SK-N-SH (cell line): ENCODE measurements at regions not wholly inside any gene's neighbourhood (a gene's known extent, or its start where the extent isn't known, plus 50 kb on each side); places are given as distances from the start of the nearest gene placed in this dataset.

ENCODE experiments used
- CTCF ChIA-PET: fragments of 300-600, 350-600 bp; formaldehyde crosslinking; extraction: SDS; loops from one replicate; lab custom pipeline; 2021; lab: Yijun Ruan, JAX
- POLR2A ChIA-PET: fragments of 350-600 bp; sonication (Branson Sonifier 250); formaldehyde crosslinking; extraction: SDS; loops from one replicate; lab custom pipeline; 2020; ENCODE audit warnings: antibody characterized with exemption, inconsistent platforms; lab: Yijun Ruan, JAX
- DNase-seq: peaks from one replicate; pipeline ENCODE4 v3.0.0; 2012
- H2AFZ ChIP-seq: fragments of 200-600 bp; sonication (generic); 2 replicates; pipeline ENCODE4 v1.8.1; 2016; ENCODE audit warnings: antibody characterized with exemption, mild to moderate bottlenecking, low read depth
- H3F3A ChIP-seq: fragments of 200-600 bp; sonication (generic); replicated peaks from 2 replicates; pipeline ENCODE3; 2016; ENCODE audit warnings: antibody characterized with exemption, mild to moderate bottlenecking; ENCODE audit not compliant: insufficient read depth
- H3K27ac ChIP-seq, 2 experiments: fragments of 200-500 bp in 1 of 2; fragments of 200-600 bp in 1 of 2; sonication (Bioruptor generic) in 1 of 2; sonication (generic), shearing (Covaris generic) in 1 of 2; 2 replicates each; pipeline versions ENCODE4 v1.5.1 to v1.6.1; 2014 to 2016; ENCODE audit warnings: low read depth in 2 of 2, inconsistent platforms in 1 of 2, low read length in 1 of 2, mild to moderate bottlenecking in 1 of 2, mixed read lengths in 1 of 2
- H3K27me3 ChIP-seq: fragments of 200-600 bp; sonication (generic), shearing (Covaris generic); 2 replicates; pipeline ENCODE4 v1.6.1; 2016; ENCODE audit warnings: mixed run types; ENCODE audit not compliant: insufficient read depth
- H3K36me3 ChIP-seq, 2 experiments: fragments of 200-500 bp in 1 of 2; fragments of 200-600 bp in 1 of 2; sonication (Bioruptor generic) in 1 of 2; sonication (generic) in 1 of 2; replicated peaks in 1 of 2; 2 replicates each; pipeline versions ENCODE3 to v1.5.1; 2014 to 2016; ENCODE audit warnings: low read length in 1 of 2, mild to moderate bottlenecking in 1 of 2; ENCODE audit not compliant: insufficient read depth in 2 of 2, control insufficient read depth in 1 of 2
- H3K4me1 ChIP-seq, 2 experiments: fragments of 200-500 bp in 1 of 2; fragments of 200-600 bp in 1 of 2; sonication (Bioruptor generic) in 1 of 2; sonication (generic), shearing (Covaris generic) in 1 of 2; 2 replicates each; pipeline versions ENCODE4 v1.5.1 to v1.6.1; 2014 to 2016; ENCODE audit warnings: low read depth in 1 of 2, low read length in 1 of 2, mixed run types in 1 of 2; ENCODE audit not compliant: insufficient read depth in 2 of 2, control insufficient read depth in 1 of 2
- H3K4me2 ChIP-seq: fragments of 200-600 bp; sonication (generic), shearing (Covaris generic); 2 replicates; pipeline ENCODE4 v1.6.1; 2017; ENCODE audit warnings: mixed run types
- H3K4me3 ChIP-seq, 2 experiments: fragments of 200-500 bp in 1 of 2; fragments of 200-600 bp in 1 of 2; sonication (Bioruptor generic) in 1 of 2; sonication (generic), shearing (Covaris generic) in 1 of 2; 2 replicates each; pipeline versions ENCODE4 v1.5.1 to v1.8.1; 2014 to 2016; ENCODE audit warnings: low read depth in 2 of 2, inconsistent platforms in 1 of 2, low read length in 1 of 2, mild to moderate bottlenecking in 1 of 2, mixed read lengths in 1 of 2, moderate library complexity in 1 of 2
- H3K79me2 ChIP-seq: fragments of 200-600 bp; sonication (generic); 2 replicates; pipeline ENCODE4 v1.8.1; 2017; ENCODE audit warnings: mild to moderate bottlenecking; ENCODE audit not compliant: insufficient read depth
- H3K9ac ChIP-seq: fragments of 200-600 bp; sonication (generic); 2 replicates; pipeline ENCODE4 v1.6.1; 2017; ENCODE audit warnings: mixed run types
- H3K9me2 ChIP-seq: fragments of 200-600 bp; sonication (generic); 2 replicates; pipeline ENCODE4 v1.6.1; 2017; ENCODE audit warnings: mixed run types
- H3K9me3 ChIP-seq: fragments of 200-600 bp; sonication (generic); 2 replicates; pipeline ENCODE4 v1.6.1; 2017; ENCODE audit warnings: mixed run types, mild to moderate bottlenecking, moderate library complexity
- H4K20me1 ChIP-seq: fragments of 200-600 bp; sonication (generic); 2 replicates; pipeline ENCODE4 v1.6.1; 2017; ENCODE audit warnings: mild to moderate bottlenecking, mixed run types; ENCODE audit not compliant: insufficient read depth
- CHD2 ChIP-seq: fragments of 150-350 bp; IDR thresholded peaks from 2 replicates; pipeline ENCODE4 v1.6.1; 2018; ENCODE audit warnings: low read length; ENCODE audit not compliant: partially characterized antibody
- EZH2phosphoT487 ChIP-seq: fragments of 200-600 bp; sonication (generic); IDR thresholded peaks from 2 replicates; pipeline ENCODE4 v1.6.1; 2017; ENCODE audit warnings: low read depth, mixed run types, mild to moderate bottlenecking, antibody characterized with exemption, moderate library complexity, borderline replicate concordance
- FOSL2 ChIP-seq: IDR thresholded peaks from 2 replicates; pipeline ENCODE4 v1.4.0; 2012; ENCODE audit warnings: low read depth, mild to moderate bottlenecking, moderate library complexity, borderline replicate concordance
- FOXJ3 ChIP-seq: sonication (generic); formaldehyde crosslinking; IDR thresholded peaks from 2 replicates; pipeline ENCODE4 v1.5.1; 2020; ENCODE audit warnings: mild to moderate bottlenecking, missing genetic modification reagents
- FOXM1 ChIP-seq: IDR thresholded peaks from 2 replicates; pipeline ENCODE4 v1.4.0; 2012; ENCODE audit warnings: low read depth, mild to moderate bottlenecking
- GATA2 ChIP-seq: sonication (generic); formaldehyde crosslinking; IDR thresholded peaks from 2 replicates; pipeline ENCODE4 v1.5.0; 2020; ENCODE audit warnings: mild to moderate bottlenecking, missing genetic modification reagents
- JUND ChIP-seq: IDR thresholded peaks from 2 replicates; pipeline ENCODE4 v1.4.0; 2012
- NRF1 ChIP-seq: IDR thresholded peaks from 2 replicates; pipeline ENCODE4 v1.6.1; 2012; ENCODE audit warnings: low read depth, mild to moderate bottlenecking, low read length
- RXRA ChIP-seq: IDR thresholded peaks from 2 replicates; pipeline ENCODE4 v1.4.0; 2012; ENCODE audit warnings: low read depth, mild to moderate bottlenecking, borderline replicate concordance
- SMC3 ChIP-seq: IDR thresholded peaks from 2 replicates; pipeline ENCODE4 v1.6.1; 2012; ENCODE audit warnings: low read depth, low read length, improper control_type of control experiment
- TAF1 ChIP-seq: IDR thresholded peaks from 2 replicates; pipeline ENCODE4 v1.6.1; 2012; ENCODE audit warnings: low read depth, mild to moderate bottlenecking, low read length, moderate library complexity, borderline replicate concordance
- TCF12 ChIP-seq: IDR thresholded peaks from 2 replicates; pipeline ENCODE4 v1.4.0; 2012
- YY1 ChIP-seq: IDR thresholded peaks from 2 replicates; pipeline ENCODE4 v1.4.0; 2012; ENCODE audit warnings: low read depth, mild to moderate bottlenecking
- WGBS: methylation state at CpG from one replicate; pipeline ENCODE4 v1.1.6; 2017; ENCODE audit warnings: low lambda C conversion rate; 5-methylcytosine and 5-hydroxymethylcytosine counted together
- TF ChIP-seq, protein P1 (sequence below): IDR thresholded peaks from 2 replicates; pipeline ENCODE4 v1.4.0; 2012; ENCODE audit warnings: low read depth, borderline replicate concordance
- TF ChIP-seq, protein P2 (sequence below): fragments of 150-350 bp; IDR thresholded peaks from 2 replicates; pipeline ENCODE4 v1.6.1; 2016; ENCODE audit warnings: mild to moderate bottlenecking, low read depth, low read length
- TF ChIP-seq, protein P3 (sequence below): IDR thresholded peaks from 2 replicates; pipeline ENCODE4 v1.6.1; 2012; ENCODE audit warnings: mild to moderate bottlenecking, low read depth, low read length, moderate library complexity
- TF ChIP-seq, protein P4 (sequence below): IDR thresholded peaks from 2 replicates; pipeline ENCODE4; 2012

DNA sequence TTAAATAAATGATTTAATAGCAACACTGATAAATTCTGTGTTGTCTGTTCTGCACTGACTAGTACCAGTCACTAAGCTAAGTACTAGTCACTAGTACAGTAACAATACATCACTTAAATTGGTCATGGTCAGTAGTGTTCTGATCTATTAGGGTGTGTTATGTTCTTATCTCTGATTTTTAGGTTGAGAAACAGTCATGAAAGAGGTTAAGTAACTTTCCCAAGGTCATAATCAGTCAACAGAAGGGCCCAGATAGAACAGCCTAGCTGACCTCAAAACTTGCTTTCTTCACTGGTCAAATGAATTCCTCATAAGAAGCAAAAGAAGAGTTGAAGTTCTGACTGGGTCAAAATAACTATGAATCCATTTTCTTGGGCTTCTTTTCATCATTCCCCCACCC is 1492.7 kb downstream of the MAT2B start:
- ChIA-PET POLR2A (no interaction called here), CTCF (no interaction called here)
- Histone ChIP-seq H3K9me2 (no peaks in the 10 kb centered on the region), H3K36me3 (no peaks in the 10 kb centered on the region), H4K20me1 (no peaks in the 10 kb centered on the region), H3K4me2 (no peak overlapping the region), H3K4me3 (no peak overlapping the region), H3K9ac (no peak overlapping the region), H3K79me2 (no peaks in the 10 kb centered on the region), H3K4me1 (no peaks in the 10 kb centered on the region; a peak in 1 of 4 replicates), H3K27ac (no peak overlapping the region), H3F3A (no peaks in the 10 kb centered on the region), H3K27me3 (no peaks in the 10 kb centered on the region), H3K9me3 (no peaks in the 10 kb centered on the region), H2AFZ (no peak overlapping the region)
- TF ChIP-seq, protein P1, sequence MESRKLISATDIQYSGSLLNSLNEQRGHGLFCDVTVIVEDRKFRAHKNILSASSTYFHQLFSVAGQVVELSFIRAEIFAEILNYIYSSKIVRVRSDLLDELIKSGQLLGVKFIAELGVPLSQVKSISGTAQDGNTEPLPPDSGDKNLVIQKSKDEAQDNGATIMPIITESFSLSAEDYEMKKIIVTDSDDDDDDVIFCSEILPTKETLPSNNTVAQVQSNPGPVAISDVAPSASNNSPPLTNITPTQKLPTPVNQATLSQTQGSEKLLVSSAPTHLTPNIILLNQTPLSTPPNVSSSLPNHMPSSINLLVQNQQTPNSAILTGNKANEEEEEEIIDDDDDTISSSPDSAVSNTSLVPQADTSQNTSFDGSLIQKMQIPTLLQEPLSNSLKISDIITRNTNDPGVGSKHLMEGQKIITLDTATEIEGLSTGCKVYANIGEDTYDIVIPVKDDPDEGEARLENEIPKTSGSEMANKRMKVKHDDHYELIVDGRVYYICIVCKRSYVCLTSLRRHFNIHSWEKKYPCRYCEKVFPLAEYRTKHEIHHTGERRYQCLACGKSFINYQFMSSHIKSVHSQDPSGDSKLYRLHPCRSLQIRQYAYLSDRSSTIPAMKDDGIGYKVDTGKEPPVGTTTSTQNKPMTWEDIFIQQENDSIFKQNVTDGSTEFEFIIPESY, result no peak
- TF ChIP-seq TCF12 (no peak), CHD2 (no peak), TAF1 (no peak), GATA2 (CRISPR knock-in tag) (no peak), YY1 (no peak), JUND (no peak), FOSL2 (no peak)
- TF ChIP-seq, protein P2, sequence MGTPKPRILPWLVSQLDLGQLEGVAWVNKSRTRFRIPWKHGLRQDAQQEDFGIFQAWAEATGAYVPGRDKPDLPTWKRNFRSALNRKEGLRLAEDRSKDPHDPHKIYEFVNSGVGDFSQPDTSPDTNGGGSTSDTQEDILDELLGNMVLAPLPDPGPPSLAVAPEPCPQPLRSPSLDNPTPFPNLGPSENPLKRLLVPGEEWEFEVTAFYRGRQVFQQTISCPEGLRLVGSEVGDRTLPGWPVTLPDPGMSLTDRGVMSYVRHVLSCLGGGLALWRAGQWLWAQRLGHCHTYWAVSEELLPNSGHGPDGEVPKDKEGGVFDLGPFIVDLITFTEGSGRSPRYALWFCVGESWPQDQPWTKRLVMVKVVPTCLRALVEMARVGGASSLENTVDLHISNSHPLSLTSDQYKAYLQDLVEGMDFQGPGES, result no peak
- TF ChIP-seq, protein P3, sequence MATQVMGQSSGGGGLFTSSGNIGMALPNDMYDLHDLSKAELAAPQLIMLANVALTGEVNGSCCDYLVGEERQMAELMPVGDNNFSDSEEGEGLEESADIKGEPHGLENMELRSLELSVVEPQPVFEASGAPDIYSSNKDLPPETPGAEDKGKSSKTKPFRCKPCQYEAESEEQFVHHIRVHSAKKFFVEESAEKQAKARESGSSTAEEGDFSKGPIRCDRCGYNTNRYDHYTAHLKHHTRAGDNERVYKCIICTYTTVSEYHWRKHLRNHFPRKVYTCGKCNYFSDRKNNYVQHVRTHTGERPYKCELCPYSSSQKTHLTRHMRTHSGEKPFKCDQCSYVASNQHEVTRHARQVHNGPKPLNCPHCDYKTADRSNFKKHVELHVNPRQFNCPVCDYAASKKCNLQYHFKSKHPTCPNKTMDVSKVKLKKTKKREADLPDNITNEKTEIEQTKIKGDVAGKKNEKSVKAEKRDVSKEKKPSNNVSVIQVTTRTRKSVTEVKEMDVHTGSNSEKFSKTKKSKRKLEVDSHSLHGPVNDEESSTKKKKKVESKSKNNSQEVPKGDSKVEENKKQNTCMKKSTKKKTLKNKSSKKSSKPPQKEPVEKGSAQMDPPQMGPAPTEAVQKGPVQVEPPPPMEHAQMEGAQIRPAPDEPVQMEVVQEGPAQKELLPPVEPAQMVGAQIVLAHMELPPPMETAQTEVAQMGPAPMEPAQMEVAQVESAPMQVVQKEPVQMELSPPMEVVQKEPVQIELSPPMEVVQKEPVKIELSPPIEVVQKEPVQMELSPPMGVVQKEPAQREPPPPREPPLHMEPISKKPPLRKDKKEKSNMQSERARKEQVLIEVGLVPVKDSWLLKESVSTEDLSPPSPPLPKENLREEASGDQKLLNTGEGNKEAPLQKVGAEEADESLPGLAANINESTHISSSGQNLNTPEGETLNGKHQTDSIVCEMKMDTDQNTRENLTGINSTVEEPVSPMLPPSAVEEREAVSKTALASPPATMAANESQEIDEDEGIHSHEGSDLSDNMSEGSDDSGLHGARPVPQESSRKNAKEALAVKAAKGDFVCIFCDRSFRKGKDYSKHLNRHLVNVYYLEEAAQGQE, result no peak
- DNase-seq, result no peak

DNA sequence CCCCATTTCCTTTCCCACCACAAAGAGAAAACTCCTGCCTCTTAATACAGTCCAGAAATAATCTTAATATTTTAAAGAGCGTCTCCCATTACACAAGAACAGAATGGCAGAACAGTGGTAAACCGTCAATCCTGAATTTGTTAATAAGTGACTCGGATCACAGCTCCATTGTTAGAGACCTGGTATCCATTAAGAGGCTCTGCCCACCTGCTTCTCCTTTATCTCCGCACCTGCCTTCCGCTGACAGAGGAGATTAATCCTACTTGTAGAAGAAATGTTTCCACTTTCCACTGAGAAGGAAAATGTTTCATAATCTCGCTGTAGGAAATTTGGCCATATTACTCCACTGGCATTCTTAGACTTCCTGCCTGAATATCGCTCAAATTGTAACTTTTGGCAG is 1493.2 kb downstream of the MAT2B start:
- Histone ChIP-seq H3K9me2 (no peaks in the 10 kb centered on the region), H3K27ac (no peak overlapping the region), H3K4me2 (no peak overlapping the region), H3K9me3 (no peaks in the 10 kb centered on the region), H4K20me1 (no peaks in the 10 kb centered on the region), H2AFZ (no peak overlapping the region), H3K9ac (no peak overlapping the region), H3K36me3 (no peaks in the 10 kb centered on the region), H3K4me3 (no peak overlapping the region), H3K79me2 (no peaks in the 10 kb centered on the region), H3K27me3 (no peaks in the 10 kb centered on the region), H3K4me1 (no peaks in the 10 kb centered on the region; a peak in 1 of 4 replicates), H3F3A (no peaks in the 10 kb centered on the region)
- no peak for TF ChIP-seq EZH2phosphoT487
- TF ChIP-seq NRF1, result no peak
- TF ChIP-seq, protein P3, result no peak
- TF ChIP-seq, protein P4, sequence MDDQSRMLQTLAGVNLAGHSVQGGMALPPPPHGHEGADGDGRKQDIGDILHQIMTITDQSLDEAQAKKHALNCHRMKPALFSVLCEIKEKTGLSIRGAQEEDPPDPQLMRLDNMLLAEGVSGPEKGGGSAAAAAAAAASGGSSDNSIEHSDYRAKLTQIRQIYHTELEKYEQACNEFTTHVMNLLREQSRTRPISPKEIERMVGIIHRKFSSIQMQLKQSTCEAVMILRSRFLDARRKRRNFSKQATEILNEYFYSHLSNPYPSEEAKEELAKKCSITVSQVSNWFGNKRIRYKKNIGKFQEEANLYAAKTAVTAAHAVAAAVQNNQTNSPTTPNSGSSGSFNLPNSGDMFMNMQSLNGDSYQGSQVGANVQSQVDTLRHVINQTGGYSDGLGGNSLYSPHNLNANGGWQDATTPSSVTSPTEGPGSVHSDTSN, result no peak
- no peak for TF ChIP-seq FOXJ3 (CRISPR knock-in tag)
- no peak for TF ChIP-seq RXRA
- no peak for TF ChIP-seq SMC3
- no peak for TF ChIP-seq FOXM1
- no peak for TF ChIP-seq TAF1
- ChIA-PET CTCF (no interaction called here), POLR2A (no interaction called here)
- no peak for DNase-seq
- 45% methylated on average over 7 of the region's 7 CpGs for WGBS
